ENCODE measurements at regions not wholly inside any gene's neighbourhood (a gene's known extent, or its start where the extent isn't known, plus 50 kb on each side); places are given as distances from the start of the nearest gene placed in this dataset.

GRCh38 chr6:102411796-102412195, 1018.3 kb downstream of the GRIK2 start:
- TF ChIP-seq CTCF (conservative IDR thresholded peaks at IDR 0.05), result no peak
- H3K36me3 Mint-ChIP-seq (ENCODE audit: low read depth), result no peaks in the 10 kb centered on the region
- H3K27ac Mint-ChIP-seq, result no peak overlapping the region
- H3K9me3 Mint-ChIP-seq, result no peaks in the 10 kb centered on the region
- WGBS, 2 experiments (ENCODE audit: insufficient coverage in 1 of 2, insufficient read length in 1 of 2), result 80 to 85% methylated on average over 1 to 3 of the region's 3 CpGs
- no peaks in the 10 kb centered on the region for H3K27me3 ChIP-seq (ENCODE audit: control insufficient read depth, insufficient read depth, low read length, poor library complexity, severe bottlenecking)
- no peaks in the 10 kb centered on the region for H3K9me3 ChIP-seq (ENCODE audit: control insufficient read depth, low read length)
- no peak overlapping the region for H3K4me3 ChIP-seq (ENCODE audit: low read length)
- no peak overlapping the region for H3K9ac ChIP-seq (ENCODE audit: extremely low read depth, low read length, poor library complexity, severe bottlenecking)
- H3K4me1 Mint-ChIP-seq, result no peaks in the 10 kb centered on the region
- no peak for DNase-seq
- no peaks in the 10 kb centered on the region for H3K27me3 Mint-ChIP-seq (ENCODE audit: insufficient read depth)
- no peak overlapping the region for H3K4me3 Mint-ChIP-seq
- H3K4me1 ChIP-seq (ENCODE audit: control insufficient read depth, insufficient read depth, low read length), result no peaks in the 10 kb centered on the region
- no peaks in the 10 kb centered on the region for H3K36me3 ChIP-seq (ENCODE audit: control insufficient read depth, insufficient read depth, low read length)
- no peak overlapping the region for H3K27ac ChIP-seq (ENCODE audit: low read depth, low read length)

GRCh38 chr6:102407886-102408741, 1014.6 kb downstream of the GRIK2 start:
- Mint-ChIP-seq H3K4me3 (no peak overlapping the region), H3K27ac (no peak overlapping the region), H3K9me3 (no peaks in the 10 kb centered on the region), H3K4me1 (no peaks in the 10 kb centered on the region), H3K36me3 (ENCODE audit: low read depth) (no peaks in the 10 kb centered on the region), H3K27me3 (ENCODE audit: insufficient read depth) (no peaks in the 10 kb centered on the region)
- no peak for DNase-seq
- H3K36me3 ChIP-seq (ENCODE audit: control insufficient read depth, insufficient read depth, low read length), result no peaks in the 10 kb centered on the region
- no peak for TF ChIP-seq CTCF (conservative IDR thresholded peaks at IDR 0.05)
- H3K4me3 ChIP-seq (ENCODE audit: low read length), result no peak overlapping the region
- H3K4me1 ChIP-seq (ENCODE audit: control insufficient read depth, insufficient read depth, low read length), result no peaks in the 10 kb centered on the region
- no peaks in the 10 kb centered on the region for H3K9me3 ChIP-seq (ENCODE audit: control insufficient read depth, low read length)
- no peaks in the 10 kb centered on the region for H3K27me3 ChIP-seq (ENCODE audit: control insufficient read depth, insufficient read depth, low read length, poor library complexity, severe bottlenecking)
- H3K9ac ChIP-seq (ENCODE audit: extremely low read depth, low read length, poor library complexity, severe bottlenecking), result no peak overlapping the region
- H3K27ac ChIP-seq (ENCODE audit: low read depth, low read length), result no peak overlapping the region
- 74 to 83% methylated on average over 1 to 3 of the region's 4 CpGs for WGBS, 2 experiments (ENCODE audit: insufficient coverage in 1 of 2, insufficient read length in 1 of 2)

GRCh38 chr6:102405860-102406259, 1012.4 kb downstream of the GRIK2 start:
- Mint-ChIP-seq H3K9me3 (no peaks in the 10 kb centered on the region), H3K4me1 (no peaks in the 10 kb centered on the region), H3K27me3 (ENCODE audit: insufficient read depth) (no peaks in the 10 kb centered on the region), H3K4me3 (no peak overlapping the region), H3K36me3 (ENCODE audit: low read depth) (no peaks in the 10 kb centered on the region), H3K27ac (no peak overlapping the region)
- Histone ChIP-seq H3K9ac (ENCODE audit: extremely low read depth, low read length, poor library complexity, severe bottlenecking) (no peak overlapping the region), H3K27ac (ENCODE audit: low read depth, low read length) (no peak overlapping the region), H3K9me3 (ENCODE audit: control insufficient read depth, low read length) (no peaks in the 10 kb centered on the region), H3K36me3 (ENCODE audit: control insufficient read depth, insufficient read depth, low read length) (no peaks in the 10 kb centered on the region), H3K27me3 (ENCODE audit: control insufficient read depth, insufficient read depth, low read length, poor library complexity, severe bottlenecking) (no peaks in the 10 kb centered on the region), H3K4me3 (ENCODE audit: low read length) (no peak overlapping the region), H3K4me1 (ENCODE audit: control insufficient read depth, insufficient read depth, low read length) (no peaks in the 10 kb centered on the region)
- 80% methylated on average over 1 of the region's 1 CpG; no CpG with 5 or more reads in 1 of the 2 experiments for WGBS, 2 experiments (ENCODE audit: insufficient coverage in 1 of 2, insufficient read length in 1 of 2)
- DNase-seq, result no peak
- no peak for TF ChIP-seq CTCF (conservative IDR thresholded peaks at IDR 0.05)
